H1 (cell line): ENCODE measurements at regions not wholly inside any gene's neighbourhood (a gene's known extent, or its start where the extent isn't known, plus 50 kb on each side); places are given as distances from the start of the nearest gene placed in this dataset.

ENCODE experiments used
- CTCF ChIA-PET: fragments of 300-600 bp; sonication (Branson Sonifier 250); formaldehyde crosslinking; loops from one replicate; lab custom pipeline; 2021; ENCODE audit not compliant: partially characterized antibody; lab: Charles Lee
- POLR2A ChIA-PET: fragments of 300-600 bp; sonication (Branson Sonifier 250); formaldehyde crosslinking; loops from one replicate; lab custom pipeline; 2021; ENCODE audit warnings: inconsistent platforms; ENCODE audit not compliant: partially characterized antibody; lab: Charles Lee
- DNase-seq, 2 experiments: peaks; one replicate each; pipeline versions ENCODE4 v3.0.0 to v3.0.0-alpha.2; 2010 to 2022; ENCODE audit warnings: low spot score in 2 of 2, low read depth in 1 of 2, mixed read lengths in 1 of 2
- FAIRE-seq: peaks from 2 replicates; lab custom pipeline; 2011; peaks lifted over from hg19 to GRCh38; lab: Jason Lieb, UNC
- H2AFZ ChIP-seq: 2 replicates; pipeline ENCODE4 v1.8.1; 2012; ENCODE audit warnings: low read length, inconsistent platforms
- H2AK5ac ChIP-seq: 2 replicates; pipeline ENCODE4 v1.6.1; 2013; ENCODE audit warnings: low read depth, low read length
- H2BK120ac ChIP-seq: replicated peaks from 2 replicates; pipeline ENCODE3; 2013; ENCODE audit warnings: low read depth, low read length, inconsistent platforms
- H2BK12ac ChIP-seq: 2 replicates; pipeline ENCODE4 v1.6.1; 2013; ENCODE audit warnings: low read depth, low read length
- H2BK15ac ChIP-seq: 2 replicates; pipeline ENCODE4 v1.6.1; 2013; ENCODE audit warnings: low read length
- H2BK20ac ChIP-seq: 2 replicates; pipeline ENCODE4 v1.6.1; 2013; ENCODE audit warnings: low read length
- H2BK5ac ChIP-seq: 2 replicates; pipeline ENCODE4 v1.6.1; 2013; ENCODE audit warnings: low read depth, low read length
- H3K14ac ChIP-seq: 2 replicates; pipeline ENCODE4 v1.6.1; 2013; ENCODE audit warnings: inconsistent platforms; ENCODE audit not compliant: insufficient read length
- H3K18ac ChIP-seq: 2 replicates; pipeline ENCODE4 v1.6.1; 2013; ENCODE audit warnings: low read length; ENCODE audit errors: extremely low read depth
- H3K23ac ChIP-seq: 2 replicates; pipeline ENCODE4 v1.6.1; 2013; ENCODE audit warnings: inconsistent platforms; ENCODE audit not compliant: insufficient read length
- H3K23me2 ChIP-seq: 2 replicates; pipeline ENCODE4 v1.6.1; 2013; ENCODE audit warnings: low read depth, low read length
- H3K27ac ChIP-seq: 2 replicates; pipeline ENCODE4 v1.6.1; 2011; ENCODE audit warnings: low read depth, low read length, inconsistent platforms
- H3K27me3 ChIP-seq, 4 experiments: replicated peaks in 1 of 4; 1 replicate in 1 of 4; 2 replicates in 3 of 4; pipeline versions ENCODE4 v1.6.1 to v1.8.1; 2011 to 2013; ENCODE audit warnings: low read length in 3 of 4, mild to moderate bottlenecking in 3 of 4, inconsistent platforms in 2 of 4, mixed read lengths in 2 of 4, moderate library complexity in 1 of 4; ENCODE audit not compliant: control insufficient read depth in 3 of 4, insufficient read depth in 3 of 4; ENCODE audit errors: extremely low read depth in 1 of 4
- H3K36me3 ChIP-seq, 4 experiments: 2 replicates each; pipeline versions ENCODE4 v1.6.1 to v1.8.1; 2011 to 2013; ENCODE audit warnings: mild to moderate bottlenecking in 4 of 4, low read length in 3 of 4, moderate library complexity in 2 of 4, control low read depth in 1 of 4, inconsistent platforms in 1 of 4; ENCODE audit not compliant: insufficient read depth in 4 of 4, control insufficient read depth in 2 of 4
- H3K4ac ChIP-seq: replicated peaks from 2 replicates; pipeline ENCODE3; 2013; ENCODE audit warnings: low read length, low read depth, mixed read lengths, inconsistent platforms; ENCODE audit not compliant: insufficient read length
- H3K4me1 ChIP-seq, 4 experiments: replicated peaks in 1 of 4; 1 replicate in 1 of 4; 2 replicates in 3 of 4; pipeline versions ENCODE4 v1.6.1 to v1.8.1; 2011 to 2013; ENCODE audit warnings: low read length in 3 of 4, inconsistent platforms in 2 of 4, mixed read lengths in 1 of 4; ENCODE audit not compliant: insufficient read depth in 4 of 4, control insufficient read depth in 3 of 4
- H3K4me2 ChIP-seq, 2 experiments: 2 replicates each; pipeline versions ENCODE4 v1.6.1 to v1.8.1; 2011 to 2013; ENCODE audit warnings: low read depth in 2 of 2, low read length in 2 of 2, control low read depth in 1 of 2, inconsistent platforms in 1 of 2, mild to moderate bottlenecking in 1 of 2; ENCODE audit not compliant: insufficient read depth in 1 of 2
- H3K4me3 ChIP-seq, 4 experiments: fragments of 200-600, 300-600 bp in 1 of 4; sonication (generic), shearing (Covaris generic), sonication (Bioruptor Twin) in 1 of 4; 2 replicates each; pipeline versions ENCODE4 v1.5.1 to v1.8.1; 2011 to 2016; ENCODE audit warnings: low read length in 4 of 4, low read depth in 3 of 4, control low read depth in 2 of 4, inconsistent platforms in 2 of 4, mild to moderate bottlenecking in 2 of 4, mixed read lengths in 1 of 4, moderate library complexity in 1 of 4; ENCODE audit not compliant: insufficient read depth in 2 of 4; ENCODE audit errors: extremely low read depth in 1 of 4
- H3K56ac ChIP-seq: replicated peaks from 2 replicates; pipeline ENCODE3; 2013; ENCODE audit warnings: low read depth, mild to moderate bottlenecking, mixed read lengths, low read length, inconsistent platforms; ENCODE audit not compliant: insufficient read length
- H3K79me1 ChIP-seq: 2 replicates; pipeline ENCODE4 v1.6.1; 2013; ENCODE audit warnings: low read depth, low read length, control low read depth
- H3K79me2 ChIP-seq, 2 experiments: 2 replicates each; pipeline versions ENCODE4 v1.6.1 to v1.8.1; 2012 to 2013; ENCODE audit warnings: low read length in 2 of 2, mild to moderate bottlenecking in 2 of 2, inconsistent platforms in 1 of 2; ENCODE audit not compliant: insufficient read depth in 2 of 2, control insufficient read depth in 1 of 2
- H3K9ac ChIP-seq, 4 experiments: replicated peaks in 1 of 4; 1 replicate in 1 of 4; 2 replicates in 3 of 4; pipeline versions ENCODE4 v1.6.1 to v1.8.1; 2011 to 2013; ENCODE audit warnings: low read depth in 3 of 4, low read length in 3 of 4, control low read depth in 2 of 4, mild to moderate bottlenecking in 2 of 4, moderate library complexity in 2 of 4, inconsistent platforms in 1 of 4; ENCODE audit errors: extremely low read depth in 1 of 4
- H3K9me3 ChIP-seq, 2 experiments: 2 replicates each; pipeline versions ENCODE4 v1.6.1 to v1.8.1; 2012 to 2013; ENCODE audit warnings: mild to moderate bottlenecking in 2 of 2, moderate library complexity in 2 of 2, control low read depth in 1 of 2, inconsistent platforms in 1 of 2, low read depth in 1 of 2, low read length in 1 of 2, mixed read lengths in 1 of 2; ENCODE audit not compliant: insufficient read depth in 2 of 2
- H4K20me1 ChIP-seq, 2 experiments: replicated peaks in 1 of 2; 2 replicates each; pipeline versions ENCODE3 to v1.8.1; 2011 to 2013; ENCODE audit warnings: inconsistent platforms in 2 of 2, low read length in 2 of 2, mild to moderate bottlenecking in 1 of 2; ENCODE audit not compliant: insufficient read depth in 2 of 2, control insufficient read depth in 1 of 2
- H4K5ac ChIP-seq: 2 replicates; pipeline ENCODE4 v1.6.1; 2013; ENCODE audit warnings: low read length, low read depth, mixed read lengths, inconsistent platforms; ENCODE audit not compliant: insufficient read length
- H4K8ac ChIP-seq: 2 replicates; pipeline ENCODE4 v1.8.0; 2013; ENCODE audit warnings: mild to moderate bottlenecking, moderate library complexity, low read length, inconsistent platforms; ENCODE audit not compliant: insufficient read depth; ENCODE audit errors: extremely low read depth
- H4K91ac ChIP-seq: replicated peaks from 2 replicates; pipeline ENCODE3; 2013; ENCODE audit warnings: low read length, mixed read lengths, inconsistent platforms; ENCODE audit not compliant: insufficient read length
- BACH1 ChIP-seq: IDR thresholded peaks from 2 replicates; pipeline ENCODE4 v1.6.1; 2012; ENCODE audit warnings: low read length, improper control_type of control experiment
- BCL11A ChIP-seq, 2 experiments: IDR thresholded peaks; one replicate each; pipeline ENCODE4 v1.6.1; 2011; ENCODE audit warnings: low read depth in 2 of 2, low read length in 2 of 2, mild to moderate bottlenecking in 2 of 2
- CBX8 ChIP-seq: fragments of 300-800, 300-1000 bp; sonication (generic); IDR thresholded peaks from 2 replicates; pipeline ENCODE4 v1.7.1; 2016; ENCODE audit warnings: low read depth, low read length, borderline replicate concordance
- CHD1 ChIP-seq: IDR thresholded peaks from 2 replicates; pipeline ENCODE4 v1.6.1; 2012; ENCODE audit warnings: low read depth, low read length, improper control_type of control experiment
- E2F6 ChIP-seq: IDR thresholded peaks from 2 replicates; pipeline ENCODE4 v1.6.1; 2012; ENCODE audit warnings: inconsistent platforms
- EZH2 ChIP-seq: fragments of 200-600 bp; sonication (generic); IDR thresholded peaks from 2 replicates; pipeline ENCODE4 v1.7.1; 2012; ENCODE audit warnings: low read depth, mild to moderate bottlenecking, moderate library complexity, low read length, inconsistent platforms; ENCODE audit not compliant: severe bottlenecking
- NANOG ChIP-seq: IDR thresholded peaks from 2 replicates; pipeline ENCODE4 v1.6.1; 2011; ENCODE audit warnings: low read length, low read depth, mild to moderate bottlenecking, inconsistent platforms; ENCODE audit not compliant: insufficient read depth, poor library complexity, severe bottlenecking
- NRF1 ChIP-seq: IDR thresholded peaks from 2 replicates; pipeline ENCODE4 v1.6.1; 2011; ENCODE audit warnings: mild to moderate bottlenecking, low read depth, low read length, improper control_type of control experiment
- SAP30 ChIP-seq: fragments of 300-600 bp; sonication (generic); IDR thresholded peaks from 2 replicates; pipeline ENCODE4 v1.7.1; 2012; ENCODE audit warnings: low read length, moderate library complexity, mild to moderate bottlenecking, inconsistent platforms; ENCODE audit not compliant: insufficient read depth, insufficient replicate concordance
- SP1 ChIP-seq: IDR thresholded peaks from 2 replicates; pipeline ENCODE4 v1.6.1; 2011; ENCODE audit warnings: low read depth, low read length
- SUZ12 ChIP-seq: fragments of 200-600 bp; sonication (generic); IDR thresholded peaks from 2 replicates; pipeline ENCODE4 v1.6.1; 2012; ENCODE audit warnings: mild to moderate bottlenecking, inconsistent platforms, low read length, moderate library complexity, mixed read lengths
- TCF12 ChIP-seq: IDR thresholded peaks from 2 replicates; pipeline ENCODE4 v1.6.1; 2011; ENCODE audit warnings: low read depth, mild to moderate bottlenecking, low read length
- ZNF274 ChIP-seq: IDR thresholded peaks from 2 replicates; pipeline ENCODE4 v1.7.0; 2012; ENCODE audit warnings: low read length, borderline replicate concordance; ENCODE audit errors: extremely low read depth
- WGBS, 2 experiments: shearing (Covaris generic) in 1 of 2; methylation state at CpG; one replicate each; pipeline versions ENCODE4 v1.1.6 to v1.1.7; 2013 to 2015; ENCODE audit warnings: low lambda C conversion rate in 2 of 2, mixed read lengths in 2 of 2, inconsistent platforms in 1 of 2, low coverage in 1 of 2, missing lambda C conversion rate in 1 of 2; ENCODE audit not compliant: insufficient replicate concordance in 2 of 2, insufficient coverage in 1 of 2, insufficient read length in 1 of 2; ENCODE audit errors: extremely low coverage in 1 of 2, missing lambda C conversion rate in 1 of 2; 5-methylcytosine and 5-hydroxymethylcytosine counted together

- Histone ChIP-seq H2BK20ac (0 out of 2 replicates have a peak overlapping the region, but pooled peaks have one; percentile 28), H3K36me3 (no peaks in the 10 kb centered on the region), H2BK15ac (no peak overlapping the region), H4K8ac (no peak overlapping the region), H3K56ac (no peak overlapping the region), H4K20me1 (no peaks in the 10 kb centered on the region), H3K27me3 (peaks cover 0 to 14% (median 5%) of the 10 kb centered on the region in 4 experiments; a peak in 3 of 7 replicates), H2BK5ac (no peak overlapping the region), H3K27ac (no peak overlapping the region), H2AK5ac (peak overlapping the region; percentile 43; the same call in 1 of the 2 replicates), H2BK120ac (no peak overlapping the region), H3K9ac (no peak overlapping the region), H3K23me2 (peaks cover 17% of the 10 kb centered on the region; the same call in 1 of the 2 replicates), H2BK12ac (peak overlapping the region; percentile 45; the same call in 1 of the 2 replicates), H4K5ac (no peak overlapping the region), H4K91ac (no peak overlapping the region), H3K14ac (no peak overlapping the region), H3K79me1 (no peaks in the 10 kb centered on the region), H3K18ac (peak overlapping the region; percentile 1; the same call in 1 of the 2 replicates), H3K4me3 (no peak overlapping the region), H3K4me1 (peaks cover 26 to 54% (median 31%) of the 10 kb centered on the region in 4 experiments), H3K23ac (no peak overlapping the region), H3K4me2 (no peak overlapping the region), H3K4ac (no peak overlapping the region), H2AFZ (no peak overlapping the region), H3K79me2 (no peaks in the 10 kb centered on the region), H3K9me3 (no peaks in the 10 kb centered on the region)
- DNase-seq, result no peak
- POLR2A ChIA-PET, result interaction anchor here (1.0 to 3.7 kb wide), 9 partner anchors 9 to 279 kb away, joined by 3 to 17 read pairs (median 4); partner anchors contain the start of genes MRPL37 and SSBP3
- WGBS, 2 experiments, result 86% methylated on average over 5 of the region's 5 CpGs; no CpG with 5 or more reads in 1 of the 2 experiments
- TF ChIP-seq SP1 (no peak), NRF1 (no peak), ZNF274 (no peak), NANOG (no peak), SUZ12 (no peak), SAP30 (no peak), CBX8 (no peak), E2F6 (no peak), BCL11A (IDR thresholded peaks at IDR 0.05; ENCODE audit: low read depth in 2 of 2, low read length in 2 of 2) (no peak), BACH1 (no peak), CHD1 (no peak), TCF12 (no peak), EZH2 (no peak)
- no peak for FAIRE-seq
- CTCF ChIA-PET, result interaction anchor here (0.5 to 2.4 kb wide), 6 partner anchors 8 to 67 kb away, joined by 3 to 8 read pairs (median 4); no protein-coding TSS in a partner anchor
Observed at GRCh38 chr1:54479251-54479650, 68.8 kb upstream of the ACOT11 start.
